IPS-NIHi7 (cell line): ENCODE measurements at regions not wholly inside any gene's neighbourhood (a gene's known extent, or its start where the extent isn't known, plus 50 kb on each side); places are given as distances from the start of the nearest gene placed in this dataset.

Experiments
- DNase-seq: peaks from one replicate; pipeline ENCODE4 v3.0.0; 2012; ENCODE audit warnings: mixed read lengths; ENCODE audit errors: extremely low spot score

GRCh38 chr5:120007598-120007997 is 378.2 kb downstream of the FAM170A start:
- DNase-seq = no peak

- DNase-seq = no peak
Observed at GRCh38 chr5:120012431-120012830, 383.1 kb downstream of the FAM170A start.

- DNase-seq = no peak
Observed at GRCh38 chr5:120014535-120014934, 385.2 kb downstream of the FAM170A start.

- DNase-seq = no peak
Observed at GRCh38 chr5:120016717-120017382, 387.5 kb downstream of the FAM170A start.

GRCh38 chr5:120017513-120017912 is 388.2 kb downstream of the FAM170A start:
- no peak for DNase-seq

- no peak for DNase-seq
Observed at GRCh38 chr5:120035181-120035580, 405.8 kb downstream of the FAM170A start.

GRCh38 chr5:120035815-120036577 is 406.6 kb downstream of the FAM170A start:
- no peak for DNase-seq

- no peak for DNase-seq
Observed at GRCh38 chr5:120037451-120037850, 408.1 kb downstream of the FAM170A start.

GRCh38 chr5:120039111-120039510 is 409.8 kb downstream of the FAM170A start:
- DNase-seq = no peak

GRCh38 chr5:120043431-120043830 is 414.1 kb downstream of the FAM170A start:
- DNase-seq = no peak

- no peak for DNase-seq
Observed at GRCh38 chr5:120052916-120053828, 410.9 kb upstream of the PRR16 start.

- no peak for DNase-seq
Observed at GRCh38 chr5:120053841-120054240, 410.3 kb upstream of the PRR16 start.

- no peak for DNase-seq
Observed at GRCh38 chr5:120055858-120056257, 408.2 kb upstream of the PRR16 start.

- DNase-seq = no peak
Observed at GRCh38 chr5:120062515-120062917, 401.6 kb upstream of the PRR16 start.

GRCh38 chr5:120072068-120072761 is 391.9 kb upstream of the PRR16 start:
- no peak for DNase-seq

GRCh38 chr5:120073722-120074121 is 390.4 kb upstream of the PRR16 start:
- DNase-seq = no peak

GRCh38 chr5:120080781-120081180 is 383.3 kb upstream of the PRR16 start:
- DNase-seq = no peak

- no peak for DNase-seq
Observed at GRCh38 chr5:120082316-120083068, 381.6 kb upstream of the PRR16 start.

GRCh38 chr5:120083851-120084542 is 380.1 kb upstream of the PRR16 start:
- no peak for DNase-seq

- DNase-seq = no peak
Observed at GRCh38 chr5:120084543-120084870, 379.6 kb upstream of the PRR16 start.
